ENCODE measurements at regions not wholly inside any gene's neighbourhood (a gene's known extent, or its start where the extent isn't known, plus 50 kb on each side); places are given as distances from the start of the nearest gene placed in this dataset.
"Not testable (repeated sequence)": the region's sequence is repeated elsewhere in the genome, so short reads cannot be mapped to it uniquely, and the experiment has no call there.

- Mint-ChIP-seq H3K9me3 (peaks cover 10% of the 10 kb centered on the region), H3K27me3 (peaks cover 50% of the 10 kb centered on the region)
- not testable (repeated sequence) for H3K4me3 Mint-ChIP-seq; H3K4me1 Mint-ChIP-seq; H3K36me3 Mint-ChIP-seq (ENCODE audit: insufficient read depth); DNase-seq (ENCODE audit: low spot score in 2 of 2); ATAC-seq (replicated peaks; ENCODE audit: extremely low read depth, poor library complexity, severe bottlenecking); H3K27ac Mint-ChIP-seq (ENCODE audit: low read depth)
These were observed 178.3 kb downstream of the CDCA7 start for GRCh38 chr2:173532732-173533531.

GRCh38 chr2:173537694-173538093 is 183.0 kb downstream of the CDCA7 start:
- Mint-ChIP-seq H3K9me3 (peaks cover 10% of the 10 kb centered on the region), H3K27me3 (peaks cover 69% of the 10 kb centered on the region), H3K36me3 (ENCODE audit: insufficient read depth) (no peaks in the 10 kb centered on the region), H3K4me3 (no peak overlapping the region), H3K4me1 (no peaks in the 10 kb centered on the region), H3K27ac (ENCODE audit: low read depth) (no peak overlapping the region)
- DNase-seq (ENCODE audit: low spot score in 2 of 2) (no peak), ATAC-seq (replicated peaks; ENCODE audit: extremely low read depth, poor library complexity, severe bottlenecking) (no peak)

DNA sequence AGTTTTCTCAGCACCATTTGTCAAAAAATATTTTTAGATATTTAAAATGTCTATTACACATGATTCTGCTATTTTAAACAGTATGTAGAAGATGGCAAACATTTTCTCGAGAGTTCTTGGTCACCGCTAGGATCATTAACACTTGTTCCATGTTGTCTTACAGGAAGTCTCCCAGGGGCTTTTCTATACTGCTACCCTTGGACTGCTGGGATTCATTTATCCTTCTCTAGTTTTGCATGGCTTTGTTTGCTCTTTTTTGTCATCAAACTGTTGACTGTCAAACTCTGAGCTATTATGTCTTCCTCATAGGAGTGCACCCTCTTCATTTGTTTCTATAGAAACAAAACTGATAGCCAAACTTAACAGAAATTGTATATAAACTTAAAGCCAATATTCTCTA is 184.9 kb downstream of the CDCA7 start:
- no peaks in the 10 kb centered on the region for H3K4me1 Mint-ChIP-seq
- no peak overlapping the region for H3K27ac Mint-ChIP-seq (ENCODE audit: low read depth)
- no peaks in the 10 kb centered on the region for H3K36me3 Mint-ChIP-seq (ENCODE audit: insufficient read depth)
- H3K27me3 Mint-ChIP-seq = peaks cover 63% of the 10 kb centered on the region
- no peak for DNase-seq (ENCODE audit: low spot score in 2 of 2)
- ATAC-seq (replicated peaks; ENCODE audit: extremely low read depth, poor library complexity, severe bottlenecking) = no peak
- H3K4me3 Mint-ChIP-seq = no peak overlapping the region
- peaks cover 2% of the 10 kb centered on the region for H3K9me3 Mint-ChIP-seq

- no peak for DNase-seq (ENCODE audit: low spot score in 2 of 2)
- Mint-ChIP-seq H3K9me3 (no peaks in the 10 kb centered on the region), H3K36me3 (ENCODE audit: insufficient read depth) (peaks cover 2% of the 10 kb centered on the region), H3K27ac (ENCODE audit: low read depth) (no peak overlapping the region), H3K4me1 (no peaks in the 10 kb centered on the region), H3K27me3 (peaks cover 53% of the 10 kb centered on the region), H3K4me3 (no peak overlapping the region)
- ATAC-seq (replicated peaks; ENCODE audit: extremely low read depth, poor library complexity, severe bottlenecking) = no peak
These were observed 190.1 kb downstream of the CDCA7 start for GRCh38 chr2:173544641-173545363.

DNA sequence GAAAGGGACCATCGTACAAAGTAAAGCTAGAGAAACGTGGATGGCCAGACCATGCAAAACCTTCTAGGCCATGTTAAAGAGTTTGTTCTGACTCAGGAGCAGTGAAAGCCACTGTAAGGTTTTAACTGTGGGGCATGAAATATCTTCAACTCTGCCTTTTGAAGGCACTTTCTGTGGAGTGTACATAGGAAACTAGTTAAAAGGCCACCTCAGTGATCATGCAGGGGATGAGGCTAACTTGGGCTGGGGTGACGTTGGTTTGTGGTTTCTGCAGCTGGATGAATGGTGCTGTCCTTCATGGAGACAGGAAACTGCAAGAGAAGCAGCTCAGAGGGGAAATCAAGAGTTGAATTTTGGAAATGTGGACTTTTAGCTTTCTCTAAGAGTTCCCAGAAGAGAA is 190.7 kb downstream of the CDCA7 start:
- H3K27ac Mint-ChIP-seq (ENCODE audit: low read depth) = no peak overlapping the region
- no peak overlapping the region for H3K4me3 Mint-ChIP-seq
- DNase-seq (ENCODE audit: low spot score in 2 of 2) = no peak

GRCh38 chr2:173547499-173547898 is 192.8 kb downstream of the CDCA7 start:
- ATAC-seq (replicated peaks; ENCODE audit: extremely low read depth, poor library complexity, severe bottlenecking) = no peak
- no peak overlapping the region for H3K27ac Mint-ChIP-seq (ENCODE audit: low read depth)
- H3K9me3 Mint-ChIP-seq = no peaks in the 10 kb centered on the region
- H3K36me3 Mint-ChIP-seq (ENCODE audit: insufficient read depth) = peaks cover 2% of the 10 kb centered on the region
- H3K27me3 Mint-ChIP-seq = peaks cover 72% of the 10 kb centered on the region
- no peaks in the 10 kb centered on the region for H3K4me1 Mint-ChIP-seq
- no peak for DNase-seq (ENCODE audit: low spot score in 2 of 2)
- H3K4me3 Mint-ChIP-seq = no peak overlapping the region

More for the DNA sequence above, 190.7 kb downstream of the CDCA7 start:
- peaks cover 2% of the 10 kb centered on the region for H3K36me3 Mint-ChIP-seq (ENCODE audit: insufficient read depth)
- no peak for ATAC-seq (replicated peaks; ENCODE audit: extremely low read depth, poor library complexity, severe bottlenecking)
- no peaks in the 10 kb centered on the region for H3K4me1 Mint-ChIP-seq
- H3K9me3 Mint-ChIP-seq = no peaks in the 10 kb centered on the region
- H3K27me3 Mint-ChIP-seq = peaks cover 53% of the 10 kb centered on the region

GRCh38 chr2:173550143-173550542 is 195.5 kb downstream of the CDCA7 start:
- Mint-ChIP-seq H3K4me3 (no peak overlapping the region), H3K36me3 (ENCODE audit: insufficient read depth) (peaks cover 2% of the 10 kb centered on the region), H3K27me3 (peaks cover 60% of the 10 kb centered on the region), H3K27ac (ENCODE audit: low read depth) (no peak overlapping the region), H3K9me3 (no peaks in the 10 kb centered on the region), H3K4me1 (no peaks in the 10 kb centered on the region)
- ATAC-seq (replicated peaks; ENCODE audit: extremely low read depth, poor library complexity, severe bottlenecking) (no peak), DNase-seq (ENCODE audit: low spot score in 2 of 2) (no peak)

- Mint-ChIP-seq H3K9me3 (no peaks in the 10 kb centered on the region), H3K27me3 (peaks cover 67% of the 10 kb centered on the region), H3K4me1 (no peaks in the 10 kb centered on the region), H3K36me3 (ENCODE audit: insufficient read depth) (peaks cover 2% of the 10 kb centered on the region), H3K4me3 (no peak overlapping the region), H3K27ac (ENCODE audit: low read depth) (no peak overlapping the region)
- DNase-seq (ENCODE audit: low spot score in 2 of 2) (no peak), ATAC-seq (replicated peaks; ENCODE audit: extremely low read depth, poor library complexity, severe bottlenecking) (no peak)
These were observed 197.9 kb downstream of the CDCA7 start for GRCh38 chr2:173552531-173552930.

GRCh38 chr2:173553593-173553992 is 198.9 kb downstream of the CDCA7 start:
- H3K4me3 Mint-ChIP-seq = no peak overlapping the region
- H3K27ac Mint-ChIP-seq (ENCODE audit: low read depth) = no peak overlapping the region
- no peak for ATAC-seq (replicated peaks; ENCODE audit: extremely low read depth, poor library complexity, severe bottlenecking)
- H3K36me3 Mint-ChIP-seq (ENCODE audit: insufficient read depth) = no peaks in the 10 kb centered on the region
- H3K4me1 Mint-ChIP-seq = no peaks in the 10 kb centered on the region
- peaks cover 70% of the 10 kb centered on the region for H3K27me3 Mint-ChIP-seq
- H3K9me3 Mint-ChIP-seq = no peaks in the 10 kb centered on the region
- DNase-seq (ENCODE audit: low spot score in 2 of 2) = no peak

DNA sequence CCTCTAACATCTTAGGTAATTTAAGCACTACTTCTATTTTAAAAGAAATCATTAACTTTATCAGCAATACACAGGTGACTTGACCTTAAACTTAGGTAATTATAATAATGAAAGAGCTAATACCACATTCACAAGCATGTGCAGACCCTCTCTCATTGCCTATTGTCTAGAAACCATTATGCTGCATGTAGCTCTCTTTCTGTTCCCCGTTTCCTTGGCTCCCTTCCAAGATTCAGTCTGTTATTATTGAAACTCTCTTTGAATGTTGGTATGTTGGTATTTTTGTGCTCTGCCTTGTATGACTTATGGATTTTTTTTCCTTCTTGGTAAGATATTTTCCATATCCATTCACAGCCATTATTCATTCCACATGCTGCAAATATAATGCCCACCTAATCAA is 201.2 kb downstream of the CDCA7 start:
- no peaks in the 10 kb centered on the region for H3K4me1 Mint-ChIP-seq
- H3K9me3 Mint-ChIP-seq = no peaks in the 10 kb centered on the region
- DNase-seq (ENCODE audit: low spot score in 2 of 2) (no peak), ATAC-seq (replicated peaks; ENCODE audit: extremely low read depth, poor library complexity, severe bottlenecking) (no peak)
- no peak overlapping the region for H3K4me3 Mint-ChIP-seq
- peaks cover 61% of the 10 kb centered on the region for H3K27me3 Mint-ChIP-seq
- no peaks in the 10 kb centered on the region for H3K36me3 Mint-ChIP-seq (ENCODE audit: insufficient read depth)
- no peak overlapping the region for H3K27ac Mint-ChIP-seq (ENCODE audit: low read depth)

GRCh38 chr2:173556816-173557215 is 202.1 kb downstream of the CDCA7 start:
- Mint-ChIP-seq H3K27ac (ENCODE audit: low read depth) (no peak overlapping the region), H3K4me3 (no peak overlapping the region), H3K9me3 (no peaks in the 10 kb centered on the region), H3K36me3 (ENCODE audit: insufficient read depth) (no peaks in the 10 kb centered on the region), H3K27me3 (peaks cover 63% of the 10 kb centered on the region), H3K4me1 (no peaks in the 10 kb centered on the region)
- ATAC-seq (replicated peaks; ENCODE audit: extremely low read depth, poor library complexity, severe bottlenecking) (no peak), DNase-seq (ENCODE audit: low spot score in 2 of 2) (no peak)

GRCh38 chr2:173557497-173557896 is 202.8 kb downstream of the CDCA7 start:
- DNase-seq (ENCODE audit: low spot score in 2 of 2) = no peak
- H3K27me3 Mint-ChIP-seq = peaks cover 63% of the 10 kb centered on the region
- no peak for ATAC-seq (replicated peaks; ENCODE audit: extremely low read depth, poor library complexity, severe bottlenecking)

DNA sequence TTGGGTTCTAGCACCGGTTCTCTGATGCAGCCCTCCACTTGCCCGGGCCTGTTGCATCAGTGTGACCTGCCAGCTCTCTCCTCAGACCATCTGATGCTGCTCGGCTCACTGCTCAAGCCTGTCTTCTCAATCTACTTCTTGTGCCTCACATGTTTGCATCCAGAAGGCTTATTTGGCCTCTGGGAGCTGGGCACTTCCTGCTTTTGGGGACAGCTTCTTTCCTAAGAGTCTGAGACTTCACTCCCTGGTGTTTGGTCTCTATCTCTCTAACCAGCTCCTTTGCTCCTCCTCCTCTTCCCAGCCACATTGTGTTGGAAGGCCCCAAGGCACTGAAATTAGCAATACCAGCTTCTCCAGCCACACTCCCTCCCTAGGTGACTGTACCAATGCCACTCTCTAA is 212.8 kb downstream of the CDCA7 start:
- H3K27ac Mint-ChIP-seq (ENCODE audit: low read depth) = no peak overlapping the region
- H3K9me3 Mint-ChIP-seq = no peaks in the 10 kb centered on the region
- DNase-seq (ENCODE audit: low spot score in 2 of 2) = no peak
- no peak overlapping the region for H3K4me3 Mint-ChIP-seq
- no peaks in the 10 kb centered on the region for H3K36me3 Mint-ChIP-seq (ENCODE audit: insufficient read depth)
- no peak for ATAC-seq (replicated peaks; ENCODE audit: extremely low read depth, poor library complexity, severe bottlenecking)
- H3K27me3 Mint-ChIP-seq = peaks cover 58% of the 10 kb centered on the region
- peaks cover 6% of the 10 kb centered on the region for H3K4me1 Mint-ChIP-seq

More at GRCh38 chr2:173557497-173557896, 202.8 kb downstream of the CDCA7 start:
- no peak overlapping the region for H3K27ac Mint-ChIP-seq (ENCODE audit: low read depth)
- H3K36me3 Mint-ChIP-seq (ENCODE audit: insufficient read depth) = no peaks in the 10 kb centered on the region
- no peaks in the 10 kb centered on the region for H3K9me3 Mint-ChIP-seq
- H3K4me3 Mint-ChIP-seq = no peak overlapping the region
- H3K4me1 Mint-ChIP-seq = no peaks in the 10 kb centered on the region
